ENCODE measurements at regions not wholly inside any gene's neighbourhood (a gene's known extent, or its start where the extent isn't known, plus 50 kb on each side); places are given as distances from the start of the nearest gene placed in this dataset.

DNA sequence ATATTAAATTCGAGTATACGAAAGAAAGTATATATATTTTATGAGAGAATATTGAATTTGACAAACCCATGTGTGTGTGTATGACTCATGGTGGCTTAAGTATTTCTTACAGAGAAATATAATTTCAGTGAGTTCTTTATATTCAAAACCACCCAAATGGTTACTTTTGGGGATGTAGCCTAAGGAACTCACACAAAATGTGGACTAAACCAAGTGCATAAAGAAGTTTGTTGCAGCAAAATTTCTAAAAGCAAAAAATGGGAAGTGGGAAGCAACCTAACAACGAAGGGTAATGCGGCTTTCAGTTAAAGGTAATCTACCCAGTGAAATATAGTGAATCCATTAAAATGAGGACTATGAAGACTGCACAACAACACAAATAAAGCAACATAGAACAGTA lies 277.1 kb downstream of the EDEM1 start:
- no peak for TF ChIP-seq POLR2A (IDR thresholded peaks at IDR 0.05)
- no peak for TF ChIP-seq EP300 (IDR thresholded peaks at IDR 0.05)
- TF ChIP-seq, protein P1, sequence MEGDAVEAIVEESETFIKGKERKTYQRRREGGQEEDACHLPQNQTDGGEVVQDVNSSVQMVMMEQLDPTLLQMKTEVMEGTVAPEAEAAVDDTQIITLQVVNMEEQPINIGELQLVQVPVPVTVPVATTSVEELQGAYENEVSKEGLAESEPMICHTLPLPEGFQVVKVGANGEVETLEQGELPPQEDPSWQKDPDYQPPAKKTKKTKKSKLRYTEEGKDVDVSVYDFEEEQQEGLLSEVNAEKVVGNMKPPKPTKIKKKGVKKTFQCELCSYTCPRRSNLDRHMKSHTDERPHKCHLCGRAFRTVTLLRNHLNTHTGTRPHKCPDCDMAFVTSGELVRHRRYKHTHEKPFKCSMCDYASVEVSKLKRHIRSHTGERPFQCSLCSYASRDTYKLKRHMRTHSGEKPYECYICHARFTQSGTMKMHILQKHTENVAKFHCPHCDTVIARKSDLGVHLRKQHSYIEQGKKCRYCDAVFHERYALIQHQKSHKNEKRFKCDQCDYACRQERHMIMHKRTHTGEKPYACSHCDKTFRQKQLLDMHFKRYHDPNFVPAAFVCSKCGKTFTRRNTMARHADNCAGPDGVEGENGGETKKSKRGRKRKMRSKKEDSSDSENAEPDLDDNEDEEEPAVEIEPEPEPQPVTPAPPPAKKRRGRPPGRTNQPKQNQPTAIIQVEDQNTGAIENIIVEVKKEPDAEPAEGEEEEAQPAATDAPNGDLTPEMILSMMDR (IDR thresholded peaks at IDR 0.05): no peak
- no peak for TF ChIP-seq POLR2AphosphoS5 (IDR thresholded peaks at IDR 0.05)

Data from stomach (tissue), 4 donors.